ENCODE measurements at regions not wholly inside any gene's neighbourhood (a gene's known extent, or its start where the extent isn't known, plus 50 kb on each side); places are given as distances from the start of the nearest gene placed in this dataset.

DNA sequence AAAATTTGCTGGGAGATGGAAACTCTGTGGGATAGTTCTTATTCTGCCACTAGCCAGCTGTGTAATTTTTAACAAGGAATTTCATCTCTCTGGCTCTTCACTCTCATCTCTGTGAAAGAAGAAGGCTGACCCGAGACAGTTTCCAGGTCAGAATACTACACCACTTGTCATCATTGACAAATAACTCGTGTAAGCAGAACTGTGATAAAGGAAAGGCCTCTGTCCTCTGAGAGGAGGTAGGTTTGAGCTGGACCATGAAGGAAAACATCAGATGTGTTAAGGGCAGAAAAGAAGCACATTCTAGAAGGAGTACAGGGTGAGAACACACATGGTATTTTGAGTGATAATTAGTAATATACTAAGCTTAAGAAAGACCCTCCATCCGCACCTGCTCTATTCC is 211.4 kb upstream of the DDX18 start:
- no peaks in the 10 kb centered on the region for H4K20me1 ChIP-seq (replicated peaks; ENCODE audit: insufficient read depth)
- no peaks in the 10 kb centered on the region for H3K27me3 ChIP-seq (ENCODE audit: insufficient read depth)
- no peak for DNase-seq (ENCODE audit: low spot score)
- Mint-ChIP-seq H3K27ac (no peak overlapping the region), H3K36me3 (ENCODE audit: low read depth) (peaks cover 21% of the 10 kb centered on the region), H3K4me3 (no peak overlapping the region), H3K9me3 (no peaks in the 10 kb centered on the region), H3K4me1 (peaks cover 28% of the 10 kb centered on the region), H3K27me3 (ENCODE audit: insufficient read depth, low read depth, poor library complexity) (peaks cover 4% of the 10 kb centered on the region)
- H3K27ac ChIP-seq (ENCODE audit: low read depth), result peak overlapping the region; percentile 26; the same call in 1 of the 2 replicates
- H3K4me2 ChIP-seq, result no peak overlapping the region
- no peak overlapping the region for H3K4me3 ChIP-seq
- peaks cover 14% of the 10 kb centered on the region for H3K4me1 ChIP-seq (ENCODE audit: insufficient read depth)
- no peaks in the 10 kb centered on the region for H3K9me2 ChIP-seq (ENCODE audit: insufficient read depth)
- H3F3A ChIP-seq (replicated peaks; ENCODE audit: low read depth), result no peaks in the 10 kb centered on the region
- no peaks in the 10 kb centered on the region for H3K79me2 ChIP-seq (replicated peaks; ENCODE audit: insufficient read depth)
- TF ChIP-seq, protein P1, sequence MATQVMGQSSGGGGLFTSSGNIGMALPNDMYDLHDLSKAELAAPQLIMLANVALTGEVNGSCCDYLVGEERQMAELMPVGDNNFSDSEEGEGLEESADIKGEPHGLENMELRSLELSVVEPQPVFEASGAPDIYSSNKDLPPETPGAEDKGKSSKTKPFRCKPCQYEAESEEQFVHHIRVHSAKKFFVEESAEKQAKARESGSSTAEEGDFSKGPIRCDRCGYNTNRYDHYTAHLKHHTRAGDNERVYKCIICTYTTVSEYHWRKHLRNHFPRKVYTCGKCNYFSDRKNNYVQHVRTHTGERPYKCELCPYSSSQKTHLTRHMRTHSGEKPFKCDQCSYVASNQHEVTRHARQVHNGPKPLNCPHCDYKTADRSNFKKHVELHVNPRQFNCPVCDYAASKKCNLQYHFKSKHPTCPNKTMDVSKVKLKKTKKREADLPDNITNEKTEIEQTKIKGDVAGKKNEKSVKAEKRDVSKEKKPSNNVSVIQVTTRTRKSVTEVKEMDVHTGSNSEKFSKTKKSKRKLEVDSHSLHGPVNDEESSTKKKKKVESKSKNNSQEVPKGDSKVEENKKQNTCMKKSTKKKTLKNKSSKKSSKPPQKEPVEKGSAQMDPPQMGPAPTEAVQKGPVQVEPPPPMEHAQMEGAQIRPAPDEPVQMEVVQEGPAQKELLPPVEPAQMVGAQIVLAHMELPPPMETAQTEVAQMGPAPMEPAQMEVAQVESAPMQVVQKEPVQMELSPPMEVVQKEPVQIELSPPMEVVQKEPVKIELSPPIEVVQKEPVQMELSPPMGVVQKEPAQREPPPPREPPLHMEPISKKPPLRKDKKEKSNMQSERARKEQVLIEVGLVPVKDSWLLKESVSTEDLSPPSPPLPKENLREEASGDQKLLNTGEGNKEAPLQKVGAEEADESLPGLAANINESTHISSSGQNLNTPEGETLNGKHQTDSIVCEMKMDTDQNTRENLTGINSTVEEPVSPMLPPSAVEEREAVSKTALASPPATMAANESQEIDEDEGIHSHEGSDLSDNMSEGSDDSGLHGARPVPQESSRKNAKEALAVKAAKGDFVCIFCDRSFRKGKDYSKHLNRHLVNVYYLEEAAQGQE (IDR thresholded peaks at IDR 0.05; ENCODE audit: unreplicated experiment), result no peak
- no peak for TF ChIP-seq ZNF331 (CRISPR knock-in tag; IDR thresholded peaks at IDR 0.05; ENCODE audit: low read depth)
- TF ChIP-seq JUNB (IDR thresholded peaks at IDR 0.05; ENCODE audit: unreplicated experiment), result no peak
- no peak for TF ChIP-seq NANOG (IDR thresholded peaks at IDR 0.05; ENCODE audit: borderline replicate concordance)
- H2AFZ ChIP-seq, result no peak overlapping the region
- no peaks in the 10 kb centered on the region for H3K36me3 ChIP-seq (ENCODE audit: insufficient read depth)
- no peak for ATAC-seq

GRCh38 chr2:117603567-117603966 is 210.9 kb upstream of the DDX18 start:
- no peak overlapping the region for H3K4me3 ChIP-seq
- Mint-ChIP-seq H3K36me3 (ENCODE audit: low read depth) (peaks cover 16% of the 10 kb centered on the region), H3K4me3 (no peak overlapping the region), H3K27ac (peak overlapping the region; percentile 75; the same call in 1 of the 2 replicates), H3K9me3 (no peaks in the 10 kb centered on the region), H3K4me1 (peaks cover 28% of the 10 kb centered on the region), H3K27me3 (ENCODE audit: insufficient read depth, low read depth, poor library complexity) (peaks cover 4% of the 10 kb centered on the region)
- H3K27ac ChIP-seq (ENCODE audit: low read depth), result peak overlapping the region; percentile 46; the same call in 1 of the 2 replicates
- H2AFZ ChIP-seq, result no peak overlapping the region
- no peaks in the 10 kb centered on the region for H4K20me1 ChIP-seq (replicated peaks; ENCODE audit: insufficient read depth)
- no peaks in the 10 kb centered on the region for H3K27me3 ChIP-seq (ENCODE audit: insufficient read depth)
- H3F3A ChIP-seq (replicated peaks; ENCODE audit: low read depth), result no peaks in the 10 kb centered on the region
- no peaks in the 10 kb centered on the region for H3K36me3 ChIP-seq (ENCODE audit: insufficient read depth)
- H3K4me1 ChIP-seq (ENCODE audit: insufficient read depth), result peaks cover 14% of the 10 kb centered on the region
- peak; percentile 65 for ATAC-seq
- peak; percentile 58 for DNase-seq (ENCODE audit: low spot score)
- no peaks in the 10 kb centered on the region for H3K79me2 ChIP-seq (replicated peaks; ENCODE audit: insufficient read depth)
- H3K4me2 ChIP-seq, result peak overlapping the region; percentile 38; the same call in 1 of the 2 replicates
- no peaks in the 10 kb centered on the region for H3K9me2 ChIP-seq (ENCODE audit: insufficient read depth)
- TF ChIP-seq ZNF331 (CRISPR knock-in tag; IDR thresholded peaks at IDR 0.05; ENCODE audit: low read depth), result no peak
- no peak for TF ChIP-seq JUNB (IDR thresholded peaks at IDR 0.05; ENCODE audit: unreplicated experiment)
- TF ChIP-seq, protein P1 (IDR thresholded peaks at IDR 0.05; ENCODE audit: unreplicated experiment), result no peak
